ENCODE measurements at regions not wholly inside any gene's neighbourhood (a gene's known extent, or its start where the extent isn't known, plus 50 kb on each side); places are given as distances from the start of the nearest gene placed in this dataset.

- H3K9me3 ChIP-seq, result no peaks in the 10 kb centered on the region
- H3K36me3 ChIP-seq, result no peaks in the 10 kb centered on the region
- TF ChIP-seq CTCF (IDR thresholded peaks at IDR 0.05 in 4 of 5, conservative IDR thresholded peaks at IDR 0.05 in 1 of 5) (no peak), POLR2A (IDR thresholded peaks at IDR 0.05) (no peak)
- ATAC-seq, result no peak
- in situ Hi-C loops (cut with MboI; ENCODE audit: low sequenced_read_pairs in 4 of 4) (no loop called here), intact Hi-C loops (cut with DNase I; ENCODE audit: low total_unique reads) (no loop called here)
- no peak overlapping the region for H3K27ac ChIP-seq
- no peak overlapping the region for H3K4me3 ChIP-seq
- H3K4me1 ChIP-seq, result no peaks in the 10 kb centered on the region
- no peak for DNase-seq
- H3K27me3 ChIP-seq, result no peaks in the 10 kb centered on the region
Measured at GRCh38 chr5:25850581-25850980, 1187.8 kb downstream of the CDH9 start.

- Histone ChIP-seq H3K4me3 (no peak overlapping the region), H3K36me3 (no peaks in the 10 kb centered on the region), H3K27ac (no peak overlapping the region), H3K9me3 (no peaks in the 10 kb centered on the region), H3K4me1 (no peaks in the 10 kb centered on the region), H3K27me3 (no peaks in the 10 kb centered on the region)
- in situ Hi-C loops (cut with MboI; ENCODE audit: low sequenced_read_pairs in 4 of 4) (no loop called here), intact Hi-C loops (cut with DNase I; ENCODE audit: low total_unique reads) (no loop called here)
- DNase-seq (no peak), ATAC-seq (no peak)
- TF ChIP-seq CTCF (IDR thresholded peaks at IDR 0.05 in 4 of 5, conservative IDR thresholded peaks at IDR 0.05 in 1 of 5) (no peak), POLR2A (IDR thresholded peaks at IDR 0.05) (no peak)
Measured at GRCh38 chr5:25849270-25849669, 1189.1 kb downstream of the CDH9 start.

GRCh38 chr5:25823330-25823873 is 1178.6 kb upstream of the CDH10 start:
- H3K4me3 ChIP-seq, result no peak overlapping the region
- no peaks in the 10 kb centered on the region for H3K9me3 ChIP-seq
- H3K27me3 ChIP-seq, result no peaks in the 10 kb centered on the region
- H3K4me1 ChIP-seq, result no peaks in the 10 kb centered on the region
- intact Hi-C loops (cut with DNase I; ENCODE audit: low total_unique reads), result no loop called here
- ATAC-seq (no peak), DNase-seq (no peak)
- H3K36me3 ChIP-seq, result no peaks in the 10 kb centered on the region
- no peak overlapping the region for H3K27ac ChIP-seq
- in situ Hi-C loops (cut with MboI; ENCODE audit: low sequenced_read_pairs in 4 of 4), result no loop called here
- TF ChIP-seq CTCF (IDR thresholded peaks at IDR 0.05 in 4 of 5, conservative IDR thresholded peaks at IDR 0.05 in 1 of 5) (no peak), POLR2A (IDR thresholded peaks at IDR 0.05) (no peak)

Data from gastrocnemius medialis (tissue), 4 donors.